A549 (cell line): ENCODE measurements at regions not wholly inside any gene's neighbourhood (a gene's known extent, or its start where the extent isn't known, plus 50 kb on each side); places are given as distances from the start of the nearest gene placed in this dataset.

ENCODE experiments used
- ATAC-seq, 2 experiments: fragments of 200-7000 bp in 1 of 2; fragments of >200 bp in 1 of 2; cut with Nextera tagmentation in 1 of 2; cut with Tn5 transposase in 1 of 2; 3 replicates each; pipeline versions ENCODE4 v1.8.0 to v1.9.1; 2018 to 2020; ENCODE audit warnings: mild to moderate bottlenecking in 1 of 2, moderate library complexity in 1 of 2
- CTCF ChIA-PET: fragments of 300-600 bp; sonication (Branson Sonifier 250); formaldehyde crosslinking; extraction: SDS; loops from one replicate; lab custom pipeline; 2021; ENCODE audit warnings: antibody characterized with exemption, inconsistent platforms; lab: Yijun Ruan, JAX
- POLR2A ChIA-PET: fragments of 350-600 bp; formaldehyde crosslinking; extraction: SDS; loops from one replicate; lab custom pipeline; 2021; ENCODE audit warnings: antibody characterized with exemption, inconsistent platforms; lab: Yijun Ruan, JAX
- DNase-seq, 2 experiments: peaks; one replicate each; pipeline versions ENCODE4 v3.0.0 to v3.0.0-alpha.2; 2011 to 2016; ENCODE audit warnings: low read depth in 1 of 2, low spot score in 1 of 2
- FAIRE-seq: peaks from 2 replicates; lab custom pipeline; 2011; peaks lifted over from hg19 to GRCh38; lab: Jason Lieb, UNC
- H3K27ac ChIP-seq, 2 experiments: fragments of >200 bp; sonication (Bioruptor Twin); formaldehyde crosslinking; 3 replicates each; pipeline ENCODE4 v1.5.1; 2016 to 2017
- H3K4me1 ChIP-seq: fragments of >200 bp; sonication (Bioruptor Twin); formaldehyde crosslinking; 3 replicates; pipeline ENCODE4 v1.6.1; 2016
- H3K4me2 ChIP-seq: fragments of >200 bp; sonication (Bioruptor Twin); formaldehyde crosslinking; 3 replicates; pipeline ENCODE4 v1.6.1; 2016
- H3K4me3 ChIP-seq: fragments of >200 bp; sonication (Bioruptor Twin); formaldehyde crosslinking; 3 replicates; pipeline ENCODE4 v1.5.1; 2016
- H3K9me3 ChIP-seq: fragments of >200 bp; sonication (Bioruptor Twin); formaldehyde crosslinking; 3 replicates; pipeline ENCODE4 v1.6.1; 2016
- BHLHE40 ChIP-seq: IDR thresholded peaks from 2 replicates; pipeline ENCODE4 v1.6.1; 2012; ENCODE audit warnings: low read depth, low read length, inconsistent platforms
- CBX8 ChIP-seq: fragments of 200-600 bp; sonication (generic); IDR thresholded peaks from 2 replicates; pipeline ENCODE4 v1.6.1; 2016
- CHD2 ChIP-seq: fragments of 150-350 bp; IDR thresholded peaks from 2 replicates; pipeline ENCODE4 v1.6.1; 2014; ENCODE audit warnings: low read length; ENCODE audit not compliant: partially characterized antibody
- EHMT2 ChIP-seq: fragments of 200-600 bp; sonication (generic); IDR thresholded peaks from 2 replicates; pipeline ENCODE4 v1.6.1; 2016; ENCODE audit warnings: antibody characterized with exemption, low read depth, mild to moderate bottlenecking, moderate library complexity
- FOSB ChIP-seq: fragments of 250-450 bp; sonication (Bioruptor Pico); IDR thresholded peaks from 2 replicates; pipeline ENCODE4 v1.5.0; 2020; ENCODE audit warnings: mild to moderate bottlenecking, moderate library complexity
- FOSL2 ChIP-seq, 2 experiments: fragments of 450-650 bp in 1 of 2; fragments of >200 bp in 1 of 2; sonication (Bioruptor Twin) in 1 of 2; formaldehyde crosslinking; IDR thresholded peaks; 2 replicates each; pipeline versions ENCODE4 v1.5.0 to v1.6.1; 2016 to 2020; ENCODE audit warnings: mild to moderate bottlenecking in 1 of 2, moderate library complexity in 1 of 2
- GATA3 ChIP-seq: IDR thresholded peaks from 2 replicates; pipeline ENCODE4 v1.6.1; 2012; ENCODE audit warnings: borderline replicate concordance
- JUN ChIP-seq, 2 experiments: fragments of >200 bp; sonication (Bioruptor Twin); formaldehyde crosslinking; IDR thresholded peaks; 2 replicates in 1 of 2; 3 replicates in 1 of 2; pipeline ENCODE4 v1.6.1; 2016 to 2017
- MAZ ChIP-seq: fragments of 150-350 bp; IDR thresholded peaks from 2 replicates; pipeline ENCODE4 v1.6.1; 2014; ENCODE audit warnings: antibody characterized with exemption, low read depth, low read length, borderline replicate concordance
- MYC ChIP-seq: IDR thresholded peaks from 2 replicates; pipeline ENCODE4 v1.6.1; 2012; ENCODE audit warnings: mild to moderate bottlenecking, inconsistent platforms, low read length, improper control_type of control experiment, borderline replicate concordance
- PHF8 ChIP-seq: fragments of 200-600 bp; sonication (generic); IDR thresholded peaks from 2 replicates; pipeline ENCODE4 v1.6.1; 2016; ENCODE audit warnings: low read depth, mild to moderate bottlenecking, antibody characterized with exemption, moderate library complexity, borderline replicate concordance
- RAD21 ChIP-seq, 2 experiments: fragments of >200 bp in 1 of 2; sonication (Bioruptor Twin) in 1 of 2; formaldehyde crosslinking in 1 of 2; IDR thresholded peaks in 1 of 2; conservative IDR thresholded peaks in 1 of 2; 2 replicates in 1 of 2; 3 replicates in 1 of 2; pipeline ENCODE4 v1.6.1; 2012 to 2018; ENCODE audit warnings: inconsistent platforms in 1 of 2
- TP53 ChIP-seq: fragments of 250-450 bp; sonication (Bioruptor Pico); IDR thresholded peaks from 2 replicates; pipeline ENCODE4 v1.5.0; 2021; ENCODE audit warnings: mild to moderate bottlenecking, moderate library complexity
- ZC3H11A ChIP-seq: fragments of 450-650 bp; IDR thresholded peaks from 2 replicates; pipeline ENCODE4 v1.6.1; 2014; ENCODE audit warnings: antibody characterized with exemption, mild to moderate bottlenecking
- ZFP36 ChIP-seq: fragments of 450-650 bp; IDR thresholded peaks from 2 replicates; pipeline ENCODE4 v1.6.1; 2014; ENCODE audit warnings: borderline replicate concordance; ENCODE audit not compliant: partially characterized antibody
- ZSCAN20 ChIP-seq: fragments of 250-450 bp; sonication (Bioruptor Pico); IDR thresholded peaks from 2 replicates; pipeline ENCODE4 v1.8.0; 2022; ENCODE audit warnings: mild to moderate bottlenecking, moderate library complexity
- WGBS: methylation state at CpG from one replicate; pipeline ENCODE4 v1.1.6; 2017; ENCODE audit errors: missing lambda C conversion rate; 5-methylcytosine and 5-hydroxymethylcytosine counted together
- TF ChIP-seq, protein P1 (sequence below): fragments of 200-600 bp; sonication (generic); IDR thresholded peaks from 2 replicates; pipeline ENCODE4 v1.6.1; 2016; ENCODE audit warnings: antibody characterized with exemption, mild to moderate bottlenecking, moderate library complexity
- TF ChIP-seq, protein P2 (sequence below): fragments of >200 bp; sonication (Bioruptor Twin); formaldehyde crosslinking; IDR thresholded peaks from 3 replicates; pipeline ENCODE4 v1.6.1; 2016
- TF ChIP-seq, protein P3 (sequence below): fragments of >200 bp; sonication (Bioruptor Twin); formaldehyde crosslinking; IDR thresholded peaks from 2 replicates; pipeline ENCODE4 v1.6.1; 2016
- TF ChIP-seq, protein P4 (sequence below): IDR thresholded peaks from 2 replicates; pipeline ENCODE4 v1.6.1; 2012
- TF ChIP-seq, protein P5 (sequence below): IDR thresholded peaks from 2 replicates; pipeline ENCODE4 v1.6.1; 2012; ENCODE audit warnings: low read depth, borderline replicate concordance

DNA sequence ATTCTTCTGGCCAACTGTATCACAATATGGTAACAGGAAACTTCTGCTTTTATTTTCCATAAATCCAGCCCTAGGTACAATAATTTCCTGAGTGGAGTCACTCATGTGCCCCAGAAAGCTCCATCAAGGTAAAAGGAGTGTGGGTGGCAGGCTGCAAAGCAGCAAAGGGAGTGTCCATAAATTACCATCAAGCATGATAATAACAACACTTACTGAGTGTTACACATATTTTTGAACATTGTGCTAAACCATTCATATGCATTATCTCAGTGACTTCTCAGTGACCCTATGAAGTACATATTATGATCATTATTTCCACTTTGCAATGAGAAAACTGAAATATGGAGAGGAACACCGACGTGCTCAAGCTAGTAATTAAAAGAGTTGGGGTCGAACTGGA, 149.2 kb upstream of the PLXNA2 start:
- FAIRE-seq (no peak), ATAC-seq (no peak), DNase-seq (no peak)
- WGBS, result 0% methylated on average over 3 of the region's 3 CpGs
- no peaks in the 10 kb centered on the region for H3K9me3 ChIP-seq
- TF ChIP-seq, protein P1, sequence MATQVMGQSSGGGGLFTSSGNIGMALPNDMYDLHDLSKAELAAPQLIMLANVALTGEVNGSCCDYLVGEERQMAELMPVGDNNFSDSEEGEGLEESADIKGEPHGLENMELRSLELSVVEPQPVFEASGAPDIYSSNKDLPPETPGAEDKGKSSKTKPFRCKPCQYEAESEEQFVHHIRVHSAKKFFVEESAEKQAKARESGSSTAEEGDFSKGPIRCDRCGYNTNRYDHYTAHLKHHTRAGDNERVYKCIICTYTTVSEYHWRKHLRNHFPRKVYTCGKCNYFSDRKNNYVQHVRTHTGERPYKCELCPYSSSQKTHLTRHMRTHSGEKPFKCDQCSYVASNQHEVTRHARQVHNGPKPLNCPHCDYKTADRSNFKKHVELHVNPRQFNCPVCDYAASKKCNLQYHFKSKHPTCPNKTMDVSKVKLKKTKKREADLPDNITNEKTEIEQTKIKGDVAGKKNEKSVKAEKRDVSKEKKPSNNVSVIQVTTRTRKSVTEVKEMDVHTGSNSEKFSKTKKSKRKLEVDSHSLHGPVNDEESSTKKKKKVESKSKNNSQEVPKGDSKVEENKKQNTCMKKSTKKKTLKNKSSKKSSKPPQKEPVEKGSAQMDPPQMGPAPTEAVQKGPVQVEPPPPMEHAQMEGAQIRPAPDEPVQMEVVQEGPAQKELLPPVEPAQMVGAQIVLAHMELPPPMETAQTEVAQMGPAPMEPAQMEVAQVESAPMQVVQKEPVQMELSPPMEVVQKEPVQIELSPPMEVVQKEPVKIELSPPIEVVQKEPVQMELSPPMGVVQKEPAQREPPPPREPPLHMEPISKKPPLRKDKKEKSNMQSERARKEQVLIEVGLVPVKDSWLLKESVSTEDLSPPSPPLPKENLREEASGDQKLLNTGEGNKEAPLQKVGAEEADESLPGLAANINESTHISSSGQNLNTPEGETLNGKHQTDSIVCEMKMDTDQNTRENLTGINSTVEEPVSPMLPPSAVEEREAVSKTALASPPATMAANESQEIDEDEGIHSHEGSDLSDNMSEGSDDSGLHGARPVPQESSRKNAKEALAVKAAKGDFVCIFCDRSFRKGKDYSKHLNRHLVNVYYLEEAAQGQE, result no peak
- TF ChIP-seq, protein P2, sequence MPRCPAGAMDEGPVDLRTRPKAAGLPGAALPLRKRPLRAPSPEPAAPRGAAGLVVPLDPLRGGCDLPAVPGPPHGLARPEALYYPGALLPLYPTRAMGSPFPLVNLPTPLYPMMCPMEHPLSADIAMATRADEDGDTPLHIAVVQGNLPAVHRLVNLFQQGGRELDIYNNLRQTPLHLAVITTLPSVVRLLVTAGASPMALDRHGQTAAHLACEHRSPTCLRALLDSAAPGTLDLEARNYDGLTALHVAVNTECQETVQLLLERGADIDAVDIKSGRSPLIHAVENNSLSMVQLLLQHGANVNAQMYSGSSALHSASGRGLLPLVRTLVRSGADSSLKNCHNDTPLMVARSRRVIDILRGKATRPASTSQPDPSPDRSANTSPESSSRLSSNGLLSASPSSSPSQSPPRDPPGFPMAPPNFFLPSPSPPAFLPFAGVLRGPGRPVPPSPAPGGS, result no peak
- no peak for TF ChIP-seq FOSB (CRISPR knock-in tag)
- no peak for TF ChIP-seq ZFP36
- TF ChIP-seq, protein P3, sequence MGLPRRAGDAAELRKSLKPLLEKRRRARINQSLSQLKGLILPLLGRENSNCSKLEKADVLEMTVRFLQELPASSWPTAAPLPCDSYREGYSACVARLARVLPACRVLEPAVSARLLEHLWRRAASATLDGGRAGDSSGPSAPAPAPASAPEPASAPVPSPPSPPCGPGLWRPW, result no peak
- no peak for TF ChIP-seq RAD21 (conservative IDR thresholded peaks at IDR 0.05 in 1 of 2, IDR thresholded peaks at IDR 0.05 in 1 of 2)
- no peak overlapping the region for H3K27ac ChIP-seq
- H3K4me3 ChIP-seq, result no peak overlapping the region
- ChIA-PET POLR2A (no interaction called here), CTCF (no interaction called here)
- H3K4me1 ChIP-seq, result no peaks in the 10 kb centered on the region
- no peak overlapping the region for H3K4me2 ChIP-seq

DNA sequence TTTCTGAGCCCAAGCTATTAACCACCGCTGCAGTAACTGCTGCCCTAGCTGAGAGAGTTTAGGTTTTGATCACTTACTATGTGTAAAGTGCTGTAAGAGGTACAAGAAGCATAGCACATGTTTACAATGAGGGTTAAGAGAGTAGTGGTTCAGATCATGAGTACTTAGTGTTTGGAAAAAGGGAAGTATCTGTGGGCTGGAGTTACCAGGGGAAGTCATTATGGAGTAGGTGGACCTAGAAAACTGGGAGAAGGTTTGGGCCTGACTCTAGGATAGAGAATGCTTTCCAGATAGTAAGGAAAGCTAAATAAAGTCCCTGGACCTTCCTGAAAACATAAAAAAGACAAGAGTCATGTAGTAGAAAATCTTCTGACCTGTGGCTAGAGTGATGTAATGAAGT, 149.6 kb upstream of the PLXNA2 start:
- H3K9me3 ChIP-seq, result no peaks in the 10 kb centered on the region
- ATAC-seq (no peak), DNase-seq (no peak)
- H3K4me1 ChIP-seq, result no peaks in the 10 kb centered on the region
- CTCF ChIA-PET, result no interaction called here
- POLR2A ChIA-PET, result no interaction called here
- TF ChIP-seq, protein P4, sequence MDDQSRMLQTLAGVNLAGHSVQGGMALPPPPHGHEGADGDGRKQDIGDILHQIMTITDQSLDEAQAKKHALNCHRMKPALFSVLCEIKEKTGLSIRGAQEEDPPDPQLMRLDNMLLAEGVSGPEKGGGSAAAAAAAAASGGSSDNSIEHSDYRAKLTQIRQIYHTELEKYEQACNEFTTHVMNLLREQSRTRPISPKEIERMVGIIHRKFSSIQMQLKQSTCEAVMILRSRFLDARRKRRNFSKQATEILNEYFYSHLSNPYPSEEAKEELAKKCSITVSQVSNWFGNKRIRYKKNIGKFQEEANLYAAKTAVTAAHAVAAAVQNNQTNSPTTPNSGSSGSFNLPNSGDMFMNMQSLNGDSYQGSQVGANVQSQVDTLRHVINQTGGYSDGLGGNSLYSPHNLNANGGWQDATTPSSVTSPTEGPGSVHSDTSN, result no peak
- TF ChIP-seq EHMT2 (no peak), GATA3 (no peak), JUN (IDR thresholded peaks at IDR 0.05) (no peak), MAZ (no peak), FOSL2 (IDR thresholded peaks at IDR 0.05) (no peak), FOSL2 (CRISPR knock-in tag; IDR thresholded peaks at IDR 0.05) (no peak), BHLHE40 (no peak), CBX8 (no peak), ZSCAN20 (CRISPR knock-in tag) (no peak), PHF8 (no peak), TP53 (CRISPR knock-in tag) (no peak), MYC (no peak), CHD2 (no peak), ZC3H11A (no peak)
- TF ChIP-seq, protein P5, sequence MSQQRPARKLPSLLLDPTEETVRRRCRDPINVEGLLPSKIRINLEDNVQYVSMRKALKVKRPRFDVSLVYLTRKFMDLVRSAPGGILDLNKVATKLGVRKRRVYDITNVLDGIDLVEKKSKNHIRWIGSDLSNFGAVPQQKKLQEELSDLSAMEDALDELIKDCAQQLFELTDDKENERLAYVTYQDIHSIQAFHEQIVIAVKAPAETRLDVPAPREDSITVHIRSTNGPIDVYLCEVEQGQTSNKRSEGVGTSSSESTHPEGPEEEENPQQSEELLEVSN, result no peak
- TF ChIP-seq, protein P1, result no peak
- TF ChIP-seq, all 56 proteins: peak for 0
- Histone ChIP-seq H3K4me2 (no peak overlapping the region), H3K4me3 (no peak overlapping the region), H3K27ac (no peak overlapping the region)
- no peak for FAIRE-seq
- 5% methylated on average over 1 of the region's 1 CpG for WGBS
